GM06990 (cell line): ENCODE measurements at regions not wholly inside any gene's neighbourhood (a gene's known extent, or its start where the extent isn't known, plus 50 kb on each side); places are given as distances from the start of the nearest gene placed in this dataset.

Experiments
- DNase-seq: peaks from one replicate; pipeline ENCODE4 v3.0.0-alpha.2; 2011; ENCODE audit not compliant: insufficient read length; ENCODE audit errors: extremely low read depth
- H3K27me3 ChIP-seq: replicated peaks from 2 replicates; pipeline ENCODE4 v1.6.0; 2011; ENCODE audit warnings: low read length; ENCODE audit not compliant: control insufficient read depth, insufficient read depth
- H3K36me3 ChIP-seq: 2 replicates; pipeline ENCODE4 v1.5.1; 2011; ENCODE audit warnings: low read length; ENCODE audit not compliant: control insufficient read depth, insufficient read depth
- H3K4me3 ChIP-seq: replicated peaks from 2 replicates; pipeline ENCODE4 v1.5.1; 2011; ENCODE audit warnings: low read depth, mild to moderate bottlenecking, control low read depth, low read length
- CTCF ChIP-seq: IDR thresholded peaks from 2 replicates; pipeline ENCODE4 v1.5.1; 2011; ENCODE audit warnings: low read length, control low read depth, mild to moderate bottlenecking, inconsistent platforms; ENCODE audit not compliant: insufficient read depth, poor library complexity, severe bottlenecking

GRCh38 chr11:109819410-109819809, 273.8 kb upstream of the ZC3H12C start:
- Histone ChIP-seq H3K4me3 (no peak overlapping the region), H3K36me3 (no peaks in the 10 kb centered on the region), H3K27me3 (no peaks in the 10 kb centered on the region)
- no peak for DNase-seq
- TF ChIP-seq CTCF, result no peak

- Histone ChIP-seq H3K36me3 (no peaks in the 10 kb centered on the region), H3K27me3 (no peaks in the 10 kb centered on the region), H3K4me3 (no peak overlapping the region)
- no peak for TF ChIP-seq CTCF
- no peak for DNase-seq
Observed at GRCh38 chr11:109821511-109821910, 271.7 kb upstream of the ZC3H12C start.

- Histone ChIP-seq H3K36me3 (no peaks in the 10 kb centered on the region), H3K27me3 (no peaks in the 10 kb centered on the region), H3K4me3 (no peak overlapping the region)
- no peak for DNase-seq
- TF ChIP-seq CTCF, result no peak
Observed at GRCh38 chr11:109822436-109823102, 270.6 kb upstream of the ZC3H12C start.

- TF ChIP-seq CTCF, result no peak
- H3K27me3 ChIP-seq, result no peaks in the 10 kb centered on the region
- H3K36me3 ChIP-seq, result no peaks in the 10 kb centered on the region
- H3K4me3 ChIP-seq, result no peak overlapping the region
- no peak for DNase-seq
Observed at GRCh38 chr11:109828387-109828786, 264.8 kb upstream of the ZC3H12C start.

- Histone ChIP-seq H3K36me3 (no peaks in the 10 kb centered on the region), H3K4me3 (no peak overlapping the region), H3K27me3 (no peaks in the 10 kb centered on the region; the same call in 1 of the 2 replicates)
- DNase-seq, result no peak
- no peak for TF ChIP-seq CTCF
Observed at GRCh38 chr11:109838026-109838425, 255.2 kb upstream of the ZC3H12C start.

GRCh38 chr11:109845437-109845836, 247.8 kb upstream of the ZC3H12C start:
- no peak for TF ChIP-seq CTCF
- no peak for DNase-seq

More at GRCh38 chr11:109845437-109845836, 247.8 kb upstream of the ZC3H12C start:
- no peaks in the 10 kb centered on the region for H3K36me3 ChIP-seq
- H3K27me3 ChIP-seq, result no peaks in the 10 kb centered on the region
- no peak overlapping the region for H3K4me3 ChIP-seq
